Neuronal stem cell (in vitro differentiated cells): ENCODE measurements at regions not wholly inside any gene's neighbourhood (a gene's known extent, or its start where the extent isn't known, plus 50 kb on each side); places are given as distances from the start of the nearest gene placed in this dataset.

ENCODE experiments used
- DNase-seq: peaks from one replicate; pipeline ENCODE4 v3.0.0-alpha.2; 2013; ENCODE audit warnings: low spot score
- H2AFZ ChIP-seq: one replicate; pipeline ENCODE4 v1.6.1; 2013; ENCODE audit warnings: mild to moderate bottlenecking, low read length, inconsistent platforms
- H2AK5ac ChIP-seq: 2 replicates; pipeline ENCODE4 v1.6.1; 2013; ENCODE audit warnings: low read depth, mild to moderate bottlenecking, inconsistent platforms, low read length, moderate library complexity, mixed read lengths
- H2BK120ac ChIP-seq: 2 replicates; pipeline ENCODE4 v1.6.1; 2013; ENCODE audit warnings: low read depth, mild to moderate bottlenecking, inconsistent platforms, low read length, moderate library complexity, mixed read lengths
- H2BK12ac ChIP-seq: one replicate; pipeline ENCODE4 v1.6.1; 2013; ENCODE audit warnings: low read length, inconsistent platforms
- H2BK15ac ChIP-seq: 2 replicates; pipeline ENCODE4 v1.6.1; 2013; ENCODE audit warnings: mild to moderate bottlenecking, low read length, inconsistent platforms, mixed read lengths
- H2BK5ac ChIP-seq: one replicate; pipeline ENCODE4 v1.6.1; 2013; ENCODE audit warnings: inconsistent platforms, mild to moderate bottlenecking, low read length, moderate library complexity
- H3K14ac ChIP-seq: one replicate; pipeline ENCODE4 v1.6.1; 2013; ENCODE audit warnings: low read length, inconsistent platforms
- H3K18ac ChIP-seq: 2 replicates; pipeline ENCODE4 v1.6.1; 2013; ENCODE audit warnings: low read length, inconsistent platforms
- H3K23ac ChIP-seq: 2 replicates; pipeline ENCODE4 v1.6.1; 2013; ENCODE audit warnings: low read depth, mild to moderate bottlenecking, mixed read lengths, low read length, inconsistent platforms; ENCODE audit not compliant: poor library complexity
- H3K27ac ChIP-seq: replicated peaks from 3 replicates; pipeline ENCODE4 v1.5.1; 2013; ENCODE audit warnings: low read length, inconsistent platforms
- H3K27me3 ChIP-seq, 3 experiments: 2 replicates each; pipeline ENCODE4 v1.6.1; 2013; ENCODE audit warnings: low read length in 3 of 3, mild to moderate bottlenecking in 2 of 3, inconsistent platforms in 1 of 3, low read depth in 1 of 3, mixed read lengths in 1 of 3, moderate library complexity in 1 of 3; ENCODE audit not compliant: control insufficient read depth in 3 of 3, insufficient read depth in 3 of 3
- H3K36me3 ChIP-seq, 2 donors: replicated peaks in 1 of 2; 2 replicates each; pipeline ENCODE4 v1.6.1; 2013; ENCODE audit warnings: low read length in 2 of 2; ENCODE audit not compliant: control insufficient read depth in 2 of 2, insufficient read depth in 2 of 2
- H3K4ac ChIP-seq: 2 replicates; pipeline ENCODE4 v1.6.1; 2013; ENCODE audit warnings: inconsistent platforms, mild to moderate bottlenecking, low read length, moderate library complexity
- H3K4me1 ChIP-seq, 2 donors: 1 replicate in 1 of 2; 2 replicates in 1 of 2; pipeline ENCODE4 v1.6.1; 2013; ENCODE audit warnings: low read length in 2 of 2, low read depth in 1 of 2; ENCODE audit not compliant: control insufficient read depth in 2 of 2, insufficient read depth in 1 of 2
- H3K4me2 ChIP-seq: one replicate; pipeline ENCODE4 v1.6.1; 2013; ENCODE audit warnings: mild to moderate bottlenecking, low read length, inconsistent platforms; ENCODE audit not compliant: insufficient read depth, poor library complexity, severe bottlenecking
- H3K4me3 ChIP-seq, 2 donors: 2 replicates each; pipeline ENCODE4 v1.5.1; 2013; ENCODE audit warnings: low read length in 2 of 2, mild to moderate bottlenecking in 2 of 2, inconsistent platforms in 1 of 2, moderate library complexity in 1 of 2
- H3K79me1 ChIP-seq: one replicate; pipeline ENCODE4 v1.6.1; 2013; ENCODE audit warnings: low read depth, mild to moderate bottlenecking, inconsistent platforms, low read length, moderate library complexity
- H3K9ac ChIP-seq: one replicate; pipeline ENCODE4 v1.6.1; 2013; ENCODE audit warnings: mild to moderate bottlenecking, low read depth, low read length, inconsistent platforms; ENCODE audit not compliant: poor library complexity
- H3K9me3 ChIP-seq, 2 donors: replicated peaks in 1 of 2; 2 replicates each; pipeline versions ENCODE3 to v1.6.1; 2013; ENCODE audit warnings: low read length in 2 of 2, mild to moderate bottlenecking in 2 of 2, inconsistent platforms in 1 of 2, low read depth in 1 of 2, mixed read lengths in 1 of 2, moderate library complexity in 1 of 2; ENCODE audit not compliant: control insufficient read depth in 2 of 2, insufficient read depth in 1 of 2
- H4K8ac ChIP-seq: one replicate; pipeline ENCODE4 v1.6.1; 2013; ENCODE audit warnings: low read depth, mild to moderate bottlenecking, inconsistent platforms, low read length, moderate library complexity
- H4K91ac ChIP-seq: one replicate; pipeline ENCODE4 v1.6.1; 2013; ENCODE audit warnings: low read length, low read depth, mild to moderate bottlenecking, inconsistent platforms; ENCODE audit not compliant: poor library complexity
- WGBS, 2 donors: extraction: QIAGEN DNeasy Blood & Tissue Kit; methylation state at CpG; one replicate each; pipeline ENCODE4 v1.1.7; 2013; ENCODE audit warnings: missing lambda C conversion rate in 2 of 2, mixed read lengths in 1 of 2; ENCODE audit not compliant: insufficient read length in 2 of 2, insufficient replicate concordance in 1 of 2; ENCODE audit errors: extremely low coverage in 2 of 2; 5-methylcytosine and 5-hydroxymethylcytosine counted together

- Histone ChIP-seq H4K91ac (no peak overlapping the region), H2AK5ac (no peak overlapping the region), H3K4ac (no peak overlapping the region), H3K9ac (no peak overlapping the region), H3K36me3 (no peaks in the 10 kb centered on the region), H4K8ac (no peak overlapping the region), H3K4me3 (no peak overlapping the region), H2BK15ac (no peak overlapping the region), H3K18ac (no peak overlapping the region), H3K27me3 (no peaks in the 10 kb centered on the region), H3K23ac (no peak overlapping the region), H2BK12ac (no peak overlapping the region), H3K14ac (no peak overlapping the region), H3K27ac (no peak overlapping the region), H2BK120ac (no peak overlapping the region), H3K4me1 (no peaks in the 10 kb centered on the region), H3K79me1 (no peaks in the 10 kb centered on the region), H2AFZ (no peak overlapping the region), H3K9me3 (no peaks in the 10 kb centered on the region), H2BK5ac (no peak overlapping the region), H3K4me2 (no peak overlapping the region)
- DNase-seq: no peak
- no CpG with 5 or more reads among the region's 2 CpGs for WGBS, 2 donors
Measured at GRCh38 chr6:48889429-48889828, 573.6 kb downstream of the MMUT start.

GRCh38 chr6:48883116-48883515, 579.9 kb downstream of the MMUT start:
- Histone ChIP-seq H3K9ac (no peak overlapping the region), H3K18ac (no peak overlapping the region), H2BK15ac (no peak overlapping the region), H3K14ac (no peak overlapping the region), H3K27ac (no peak overlapping the region), H3K79me1 (no peaks in the 10 kb centered on the region), H3K4ac (no peak overlapping the region), H2AFZ (no peak overlapping the region), H2BK12ac (no peak overlapping the region), H2AK5ac (no peak overlapping the region), H3K9me3 (no peaks in the 10 kb centered on the region), H2BK5ac (no peak overlapping the region), H3K4me1 (no peaks in the 10 kb centered on the region), H4K91ac (no peak overlapping the region), H3K4me2 (no peak overlapping the region), H3K36me3 (no peaks in the 10 kb centered on the region), H3K4me3 (no peak overlapping the region), H4K8ac (no peak overlapping the region), H3K23ac (no peak overlapping the region), H3K27me3 (no peaks in the 10 kb centered on the region), H2BK120ac (no peak overlapping the region)
- DNase-seq: no peak

- H3K27me3 ChIP-seq: no peaks in the 10 kb centered on the region
- H2AFZ ChIP-seq: no peak overlapping the region
- no peak overlapping the region for H3K4me2 ChIP-seq
- H2BK5ac ChIP-seq: no peak overlapping the region
- no peak overlapping the region for H3K18ac ChIP-seq
- no peaks in the 10 kb centered on the region for H3K79me1 ChIP-seq
- no peaks in the 10 kb centered on the region for H3K4me1 ChIP-seq
- H3K36me3 ChIP-seq: no peaks in the 10 kb centered on the region
- no peak overlapping the region for H2BK12ac ChIP-seq
- H3K9ac ChIP-seq: no peak overlapping the region
- no peak overlapping the region for H3K27ac ChIP-seq
- H3K4me3 ChIP-seq: no peak overlapping the region
- H3K4ac ChIP-seq: no peak overlapping the region
- no peak overlapping the region for H2BK15ac ChIP-seq
- H3K23ac ChIP-seq: no peak overlapping the region
- DNase-seq: no peak
- H4K91ac ChIP-seq: no peak overlapping the region
- H3K14ac ChIP-seq: no peak overlapping the region
- no peaks in the 10 kb centered on the region for H3K9me3 ChIP-seq
- no CpG with 5 or more reads among the region's 1 CpG for whole genome bisulfite sequencing, 2 donors
- H4K8ac ChIP-seq: no peak overlapping the region
- H2AK5ac ChIP-seq: no peak overlapping the region
- no peak overlapping the region for H2BK120ac ChIP-seq
Measured at GRCh38 chr6:48881551-48881950, 581.5 kb downstream of the MMUT start.

- DNase-seq: no peak
- H2BK5ac ChIP-seq: no peak overlapping the region
- H2AK5ac ChIP-seq: no peak overlapping the region
- no peaks in the 10 kb centered on the region for H3K79me1 ChIP-seq
- H3K9me3 ChIP-seq: no peaks in the 10 kb centered on the region
- no CpG with 5 or more reads among the region's 1 CpG for WGBS, 2 donors
- H3K18ac ChIP-seq: no peak overlapping the region
- no peak overlapping the region for H3K4me3 ChIP-seq
- H2BK12ac ChIP-seq: no peak overlapping the region
- H3K27me3 ChIP-seq: no peaks in the 10 kb centered on the region
- no peak overlapping the region for H3K23ac ChIP-seq
- H3K14ac ChIP-seq: no peak overlapping the region
- H4K8ac ChIP-seq: no peak overlapping the region
- no peak overlapping the region for H3K27ac ChIP-seq
- no peak overlapping the region for H4K91ac ChIP-seq
- no peaks in the 10 kb centered on the region for H3K4me1 ChIP-seq
- no peak overlapping the region for H2BK15ac ChIP-seq
- H3K36me3 ChIP-seq: no peaks in the 10 kb centered on the region
- no peak overlapping the region for H2BK120ac ChIP-seq
- H3K4me2 ChIP-seq: no peak overlapping the region
- H3K9ac ChIP-seq: no peak overlapping the region
- H2AFZ ChIP-seq: no peak overlapping the region
- H3K4ac ChIP-seq: no peak overlapping the region
Measured at GRCh38 chr6:48869595-48869994, 593.5 kb downstream of the MMUT start.
